GM18907 (cell line): ENCODE measurements at regions not wholly inside any gene's neighbourhood (a gene's known extent, or its start where the extent isn't known, plus 50 kb on each side); places are given as distances from the start of the nearest gene placed in this dataset.

Experiments
- ATAC-seq: cut with Tn5 transposase; IDR thresholded peaks from one replicate; pipeline ENCODE4 v1.9.1; 2021; ENCODE audit warnings: mild to moderate bottlenecking, moderate library complexity; ENCODE audit not compliant: unreplicated experiment

GRCh38 chr13:70424928-70425327 lies 316.7 kb upstream of the KLHL1 start:
- no peak for ATAC-seq

DNA sequence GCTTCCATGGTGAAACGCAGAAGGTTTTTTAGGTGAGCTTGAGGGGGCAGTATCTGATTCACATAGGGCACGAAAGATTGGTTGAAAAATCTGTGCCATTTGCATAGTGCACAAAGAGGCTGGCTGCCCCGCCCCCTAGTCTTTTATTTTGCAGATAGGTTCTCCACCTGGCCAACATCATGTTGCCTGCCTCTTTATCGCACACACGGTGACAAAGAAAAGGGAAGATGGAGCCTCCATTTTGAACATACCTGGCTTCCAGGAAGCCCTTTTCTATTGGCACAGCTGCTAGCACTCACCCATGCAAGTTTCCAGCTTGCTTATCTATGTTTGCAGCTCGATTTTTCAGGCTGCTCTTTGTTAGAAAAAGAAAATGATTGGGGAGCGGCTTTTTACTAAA lies 316.2 kb upstream of the KLHL1 start:
- ATAC-seq: no peak

DNA sequence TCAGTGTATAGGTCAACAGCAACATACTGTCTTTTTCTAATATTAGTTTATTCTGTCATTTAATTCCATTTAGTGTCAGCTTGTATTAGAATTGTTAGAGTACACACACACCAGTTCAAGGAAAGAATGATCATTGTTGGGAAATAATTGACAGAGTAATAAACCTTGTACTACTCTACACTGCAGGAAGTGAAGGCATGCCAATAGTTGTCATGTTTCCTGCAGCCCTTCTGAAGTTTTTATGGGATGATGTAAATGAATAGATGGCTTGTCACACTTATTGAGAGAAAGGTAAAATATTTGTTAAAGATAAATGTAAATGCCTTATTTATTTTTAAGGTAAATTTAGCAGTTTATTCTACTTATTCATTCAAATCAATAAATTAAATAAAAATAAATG lies 306.9 kb upstream of the KLHL1 start:
- no peak for ATAC-seq

- ATAC-seq: no peak
Measured at GRCh38 chr13:70408865-70409264, 300.6 kb upstream of the KLHL1 start.

DNA sequence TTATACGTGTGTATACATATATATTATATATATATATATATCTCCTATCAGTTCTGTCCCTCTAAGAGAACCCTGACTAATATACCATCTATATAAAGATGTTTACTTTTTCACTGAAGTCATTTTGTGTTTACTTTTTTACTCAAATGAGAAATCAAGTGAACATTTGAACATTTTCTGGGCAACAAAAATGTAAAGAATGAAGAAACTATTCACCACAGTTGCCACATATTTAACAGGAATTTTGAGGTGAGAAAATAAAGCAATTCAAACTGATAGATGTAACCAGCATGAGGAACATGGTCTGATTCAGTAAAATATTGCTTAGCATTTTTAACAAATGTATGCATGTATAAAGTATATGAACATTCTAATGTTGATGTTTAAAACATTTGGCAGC lies 299.2 kb upstream of the KLHL1 start:
- ATAC-seq: no peak

DNA sequence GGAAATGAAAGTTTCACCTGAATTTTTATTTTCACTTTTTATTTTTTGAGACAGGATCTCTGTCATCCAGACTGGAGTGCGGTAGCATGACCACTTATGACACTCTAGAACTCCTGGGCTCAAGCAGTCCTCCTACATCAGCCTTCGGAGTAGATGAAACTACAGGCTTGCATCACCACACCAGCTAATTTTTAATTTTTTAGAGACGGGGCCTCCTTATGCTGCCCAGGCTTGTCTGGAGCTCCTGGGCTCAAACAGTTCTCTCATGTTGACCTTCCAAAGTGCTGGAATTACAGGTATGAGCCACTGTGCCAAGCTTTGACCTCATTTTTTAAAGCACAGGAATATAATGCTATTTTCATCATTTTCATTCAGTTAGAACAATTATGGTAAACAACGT lies 297.0 kb upstream of the KLHL1 start:
- ATAC-seq: no peak

- ATAC-seq: no peak
Measured at GRCh38 chr13:70394031-70394548, 285.8 kb upstream of the KLHL1 start.

- ATAC-seq: no peak
Measured at GRCh38 chr13:70391678-70392077, 283.4 kb upstream of the KLHL1 start.

DNA sequence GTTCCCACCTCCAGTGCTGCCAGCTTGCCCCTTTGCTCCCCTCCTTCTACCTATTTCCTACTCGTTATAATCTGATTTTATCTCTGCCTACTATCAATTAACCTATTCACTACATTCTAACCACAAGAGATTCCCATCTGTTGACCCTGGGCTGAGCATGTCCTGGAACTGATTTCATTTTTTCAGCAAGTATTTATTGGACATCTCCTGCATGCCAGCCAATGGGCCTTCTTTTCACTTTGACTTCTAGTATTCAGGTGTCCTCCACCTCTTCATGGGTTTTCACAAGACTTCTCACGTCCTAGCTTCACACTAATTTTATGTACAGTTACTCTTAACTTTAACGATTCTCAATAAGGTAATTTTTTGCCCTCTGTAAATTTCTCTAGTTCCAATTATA lies 282.7 kb upstream of the KLHL1 start:
- ATAC-seq: no peak

- no peak for ATAC-seq
Measured at GRCh38 chr13:70390064-70390463, 281.8 kb upstream of the KLHL1 start.

DNA sequence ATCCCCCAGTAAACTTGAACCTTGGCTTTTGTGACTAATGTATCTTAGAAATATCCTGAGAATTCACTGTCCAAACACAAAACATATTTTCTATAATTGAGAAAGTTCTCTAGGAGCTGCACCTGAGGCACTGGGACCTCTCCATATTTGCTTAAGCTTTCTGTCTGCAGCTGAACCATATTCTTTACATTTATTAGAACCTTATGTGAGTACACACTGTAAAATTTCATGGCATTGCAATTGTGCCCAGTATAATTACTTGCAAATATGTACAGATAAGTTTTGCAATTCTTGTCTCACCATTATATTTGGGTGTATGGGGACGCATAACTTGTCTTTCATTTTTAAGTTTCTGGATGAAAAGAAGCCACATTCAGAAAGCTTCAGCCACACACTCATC lies 280.7 kb upstream of the KLHL1 start:
- ATAC-seq: no peak

DNA sequence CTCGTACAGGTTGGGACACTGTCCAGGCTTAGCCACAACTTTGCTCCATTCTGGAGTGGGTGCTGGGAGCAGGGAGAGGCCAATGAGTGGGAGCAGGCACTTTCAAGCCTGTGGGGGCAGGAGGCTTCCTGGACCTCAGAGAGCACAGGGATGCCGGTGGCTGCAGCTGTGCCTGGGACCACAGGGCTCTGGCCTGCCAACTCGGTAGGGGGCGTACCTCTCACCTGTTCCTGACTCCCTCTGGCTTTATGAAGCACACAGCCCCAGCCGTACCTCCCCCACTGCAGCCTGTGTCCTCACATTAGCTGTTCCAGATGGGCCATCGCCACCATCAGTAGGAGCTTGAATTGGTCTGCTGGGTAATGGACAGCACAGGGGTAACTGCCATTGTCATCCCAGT lies 278.7 kb upstream of the KLHL1 start:
- ATAC-seq: no peak

- ATAC-seq: no peak
Measured at GRCh38 chr13:70385852-70386251, 277.6 kb upstream of the KLHL1 start.

DNA sequence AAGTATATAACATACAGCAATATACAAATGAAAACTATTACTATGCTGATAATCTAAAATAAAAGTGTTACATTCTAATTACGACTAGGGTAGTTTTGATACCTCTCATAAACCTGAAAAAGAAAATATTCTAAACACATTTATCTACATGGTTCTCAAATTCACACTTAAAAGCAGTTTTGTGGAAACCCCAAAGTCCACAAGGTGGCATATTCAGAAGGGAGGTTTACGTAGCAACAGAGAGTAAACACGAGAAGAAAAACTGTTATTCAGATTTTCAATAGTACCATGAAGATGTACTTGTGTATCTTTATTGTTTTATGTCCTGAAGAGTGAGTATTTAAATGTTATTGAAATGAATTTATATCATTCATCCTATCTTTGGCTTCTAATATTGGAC lies 275.9 kb upstream of the KLHL1 start:
- ATAC-seq: no peak

- no peak for ATAC-seq
Measured at GRCh38 chr13:70380809-70381208, 272.6 kb upstream of the KLHL1 start.

DNA sequence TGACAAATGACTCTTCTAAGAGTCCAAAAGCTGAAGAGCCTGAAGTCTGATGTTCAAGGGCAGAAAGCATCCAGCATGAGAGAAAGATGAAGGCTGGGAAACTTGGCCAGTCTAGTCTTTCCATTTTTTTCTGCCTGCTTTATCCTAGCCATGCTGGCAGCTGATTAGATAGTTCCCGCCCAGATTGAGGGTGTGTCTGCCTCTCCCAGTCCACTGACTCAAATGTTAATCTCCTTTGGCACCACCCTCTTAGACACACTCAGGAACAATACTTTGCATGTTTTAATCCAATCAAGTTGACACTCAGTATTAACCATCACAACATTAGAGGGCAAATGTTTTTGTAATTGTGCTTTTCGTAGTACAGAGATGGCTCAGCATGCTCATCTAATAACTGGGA lies 267.5 kb upstream of the KLHL1 start:
- ATAC-seq: no peak

DNA sequence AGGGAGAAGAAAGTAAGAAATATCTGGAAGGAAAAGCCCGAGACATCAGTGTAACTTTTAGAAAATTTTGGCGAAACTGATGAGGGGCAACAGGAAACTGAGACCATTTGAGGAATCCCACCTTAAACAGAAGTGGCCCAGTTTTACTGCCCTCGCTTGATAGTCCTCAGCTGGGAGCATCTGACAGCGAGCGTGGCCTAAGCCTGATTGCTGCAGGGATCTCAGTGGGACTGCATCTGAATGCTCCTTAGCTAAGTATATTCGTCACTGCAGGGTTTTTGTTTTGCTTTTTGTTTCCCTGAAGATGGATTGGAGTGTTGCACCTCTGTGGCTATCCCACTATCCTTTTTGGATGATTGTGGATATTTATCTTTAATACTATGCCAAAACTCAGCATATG lies 262.7 kb upstream of the KLHL1 start:
- no peak for ATAC-seq

DNA sequence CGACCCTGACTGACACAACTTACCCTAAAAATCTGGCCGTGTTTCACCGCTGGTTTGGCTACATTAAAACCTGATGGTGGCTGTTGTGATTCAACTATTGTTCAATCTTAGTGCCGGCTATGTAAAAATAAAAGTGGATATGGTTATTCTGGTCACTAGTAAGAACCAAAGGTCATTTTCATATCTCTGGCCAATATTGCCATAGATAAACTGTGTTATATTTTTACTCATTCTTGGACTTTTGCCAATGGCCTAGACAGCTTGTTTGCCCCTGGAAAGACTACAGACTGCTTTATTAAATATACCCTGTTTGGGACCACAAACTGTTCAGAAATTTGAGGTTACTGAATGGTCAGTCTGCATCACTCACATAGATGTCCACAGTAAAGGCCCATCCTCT lies 258.5 kb upstream of the KLHL1 start:
- ATAC-seq: no peak

DNA sequence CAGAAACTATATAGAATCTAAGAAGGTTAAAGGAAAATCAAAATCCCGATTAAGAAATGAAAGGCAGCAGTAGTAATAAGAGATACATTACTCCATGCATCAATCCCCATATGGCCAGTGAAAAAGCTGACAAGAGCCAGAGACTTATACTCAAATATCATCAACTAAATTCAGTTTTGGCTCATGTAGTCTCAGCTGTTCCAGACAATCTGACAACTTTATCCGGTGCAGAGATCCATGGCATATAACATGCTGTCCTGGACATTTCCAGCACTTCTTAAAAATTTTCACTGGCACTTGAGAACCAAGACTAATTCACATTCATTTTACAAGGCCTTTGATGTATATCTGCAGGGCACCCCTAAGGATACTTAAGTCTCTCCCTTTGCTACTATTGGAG lies 255.7 kb upstream of the KLHL1 start:
- no peak for ATAC-seq

- no peak for ATAC-seq
Measured at GRCh38 chr13:70362820-70363570, 254.7 kb upstream of the KLHL1 start.

GRCh38 chr13:70357031-70357430 lies 248.8 kb upstream of the KLHL1 start:
- no peak for ATAC-seq

DNA sequence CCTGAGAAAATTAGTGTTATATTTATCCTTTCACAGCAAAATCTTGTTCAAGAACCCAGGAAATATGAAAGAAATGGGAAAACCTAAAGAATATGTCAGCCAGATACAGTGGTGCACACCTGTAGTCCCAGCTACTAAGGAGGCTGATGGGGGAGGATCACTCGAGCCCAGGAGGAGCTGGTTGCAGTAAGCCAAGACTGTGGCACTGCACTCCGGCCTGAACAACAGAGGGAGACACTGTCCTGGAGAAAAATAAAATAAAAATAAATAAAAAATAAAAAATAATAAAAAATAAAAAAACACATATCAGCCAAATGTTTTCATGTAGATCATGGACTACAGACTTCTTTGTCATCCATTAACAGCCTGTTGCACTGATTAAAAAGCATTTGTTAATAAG lies 244.8 kb upstream of the KLHL1 start:
- ATAC-seq: no peak

DNA sequence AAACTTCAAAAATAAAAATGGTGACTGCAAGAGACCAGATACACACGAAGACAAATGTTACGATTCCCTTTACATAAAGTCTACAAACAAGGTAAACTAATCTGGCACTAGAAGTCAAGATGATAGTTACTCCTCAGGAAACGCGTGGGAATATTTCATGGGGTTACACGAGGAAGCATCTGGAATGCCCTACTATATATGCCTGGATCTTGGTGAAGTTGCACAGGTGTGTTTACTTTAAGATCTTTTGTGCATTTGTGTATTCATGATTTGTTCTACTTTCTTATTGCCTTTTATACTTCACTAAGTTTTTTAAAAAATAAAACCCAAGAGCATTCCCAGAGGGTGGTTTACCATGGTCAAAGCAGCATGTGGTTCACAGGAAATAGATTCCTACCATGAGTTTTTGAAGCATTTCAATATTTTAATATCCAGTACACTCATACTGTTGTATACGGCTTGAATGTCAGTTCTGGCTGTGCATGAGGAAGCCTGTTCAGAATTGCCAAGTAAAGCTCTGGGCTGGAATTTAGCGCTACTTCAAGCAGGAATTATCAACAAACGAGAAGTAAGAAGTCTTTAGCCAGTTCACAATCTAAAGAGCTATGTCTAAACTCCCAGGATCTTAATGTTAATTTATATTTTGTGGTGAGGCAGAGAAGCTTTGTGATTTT lies 239.8 kb upstream of the KLHL1 start:
- ATAC-seq: no peak
